Left lung (tissue), 4 donors: ENCODE measurements at regions not wholly inside any gene's neighbourhood (a gene's known extent, or its start where the extent isn't known, plus 50 kb on each side); places are given as distances from the start of the nearest gene placed in this dataset.

Source experiments
- ATAC-seq: fragments of 200-7000 bp; cut with Tn5 transposase; one replicate; pipeline ENCODE4 v1.9.1; 2020; ENCODE audit warnings: moderate library complexity
- DNase-seq, 4 donors: peaks; one replicate each; pipeline ENCODE4 v3.0.0-alpha.2; 2013 to 2020
- H3K27ac ChIP-seq, 2 donors: fragments of 200-600 bp; sonication (generic) in 1 of 2; one replicate each; pipeline versions ENCODE4 v1.5.0 to v1.8.0; 2020 to 2021
- H3K27me3 ChIP-seq, 2 donors: fragments of 200-600 bp; sonication (generic) in 1 of 2; one replicate each; pipeline versions ENCODE4 v1.5.0 to v1.8.0; 2020 to 2021
- H3K36me3 ChIP-seq, 2 donors: fragments of 200-600 bp; sonication (generic) in 1 of 2; one replicate each; pipeline versions ENCODE4 v1.5.0 to v1.8.0; 2020 to 2021
- H3K4me1 ChIP-seq, 2 donors: fragments of 200-600 bp; one replicate each; pipeline ENCODE4 v1.8.0; 2021
- H3K4me3 ChIP-seq, 2 donors: fragments of 200-600 bp; sonication (generic) in 1 of 2; one replicate each; pipeline versions ENCODE4 v1.5.0 to v1.8.0; 2020 to 2021; ENCODE audit warnings: mild to moderate bottlenecking in 1 of 2
- H3K9me3 ChIP-seq, 2 donors: fragments of 200-600 bp; sonication (generic) in 1 of 2; one replicate each; pipeline versions ENCODE4 v1.5.0 to v1.8.0; 2020 to 2021
- CTCF ChIP-seq, 2 donors: fragments of 200-600 bp; sonication (generic) in 1 of 2; IDR thresholded peaks; one replicate each; pipeline versions ENCODE4 v1.5.0 to v1.8.0; 2021; ENCODE audit warnings: antibody characterized with exemption in 2 of 2
- intact Hi-C, 2 donors: fragments of 100-400 bp; cut with DNase I; formaldehyde crosslinking; loops; one replicate each; pipeline versions ENCODE4 v1.11.2 to v1.14.2; 2022
- donor health status: DM: no; HTN: yes; CAD: no.
- donor health status: DM: no; HTN: no; CAD: no.

GRCh38 chr5:155850370-155850769, 476.6 kb upstream of the SGCD start:
- H3K36me3 ChIP-seq: no peaks in the 10 kb centered on the region

GRCh38 chr5:155866971-155867370, 460.0 kb upstream of the SGCD start:
- Histone ChIP-seq H3K4me3 (no peak overlapping the region), H3K4me1 (no peaks in the 10 kb centered on the region), H3K27ac (no peak overlapping the region), H3K9me3 (no peaks in the 10 kb centered on the region), H3K36me3 (no peaks in the 10 kb centered on the region), H3K27me3 (no peaks in the 10 kb centered on the region)
- TF ChIP-seq CTCF (IDR thresholded peaks at IDR 0.05): no peak
- intact Hi-C loops: no loop called here
- ATAC-seq: no peak
- DNase-seq: no peak

More at GRCh38 chr5:155850370-155850769, 476.6 kb upstream of the SGCD start:
- DNase-seq (no peak), ATAC-seq (no peak)
- H3K27me3 ChIP-seq: no peaks in the 10 kb centered on the region
- no peaks in the 10 kb centered on the region for H3K9me3 ChIP-seq
- no peaks in the 10 kb centered on the region for H3K4me1 ChIP-seq
- no peak overlapping the region for H3K27ac ChIP-seq
- no peak overlapping the region for H3K4me3 ChIP-seq
- no peak for TF ChIP-seq CTCF (IDR thresholded peaks at IDR 0.05)
- intact Hi-C loops: no loop called here

GRCh38 chr5:155867522-155868088, 459.4 kb upstream of the SGCD start:
- H3K4me3 ChIP-seq: no peak overlapping the region
- no peaks in the 10 kb centered on the region for H3K4me1 ChIP-seq
- DNase-seq: no peak
- H3K9me3 ChIP-seq: no peaks in the 10 kb centered on the region
- H3K27ac ChIP-seq: no peak overlapping the region
- H3K36me3 ChIP-seq: no peaks in the 10 kb centered on the region
- TF ChIP-seq CTCF (IDR thresholded peaks at IDR 0.05): no peak
- ATAC-seq: no peak
- no peaks in the 10 kb centered on the region for H3K27me3 ChIP-seq
- intact Hi-C loops: no loop called here

- DNase-seq (no peak), ATAC-seq (no peak)
- TF ChIP-seq CTCF (IDR thresholded peaks at IDR 0.05): no peak
- Histone ChIP-seq H3K27ac (no peak overlapping the region), H3K36me3 (no peaks in the 10 kb centered on the region), H3K4me1 (no peaks in the 10 kb centered on the region), H3K27me3 (no peaks in the 10 kb centered on the region), H3K9me3 (no peaks in the 10 kb centered on the region), H3K4me3 (no peak overlapping the region)
- intact Hi-C loops: no loop called here
Observed at GRCh38 chr5:155870636-155871035, 456.3 kb upstream of the SGCD start.

GRCh38 chr5:155871623-155872022, 455.3 kb upstream of the SGCD start:
- H3K36me3 ChIP-seq: no peaks in the 10 kb centered on the region
- DNase-seq: no peak
- no peak for TF ChIP-seq CTCF (IDR thresholded peaks at IDR 0.05)
- no peak overlapping the region for H3K27ac ChIP-seq
- H3K4me1 ChIP-seq: no peaks in the 10 kb centered on the region
- ATAC-seq: no peak
- intact Hi-C loops: no loop called here
- no peak overlapping the region for H3K4me3 ChIP-seq
- H3K9me3 ChIP-seq: no peaks in the 10 kb centered on the region
- H3K27me3 ChIP-seq: no peaks in the 10 kb centered on the region
